Epithelial cell of esophagus (primary cell): ENCODE measurements at regions not wholly inside any gene's neighbourhood (a gene's known extent, or its start where the extent isn't known, plus 50 kb on each side); places are given as distances from the start of the nearest gene placed in this dataset.

Experiments used
- DNase-seq: peaks from one replicate; pipeline ENCODE4 v3.0.0; 2010; ENCODE audit warnings: low read depth
- H3K4me3 ChIP-seq: 2 replicates; pipeline ENCODE4 v1.5.1; 2011; ENCODE audit warnings: mild to moderate bottlenecking, low read length, control low read depth
- CTCF ChIP-seq: IDR thresholded peaks from 2 replicates; pipeline ENCODE4 v1.5.1; 2011; ENCODE audit warnings: low read depth, mild to moderate bottlenecking, low read length, control low read depth, inconsistent platforms; ENCODE audit not compliant: insufficient read depth; ENCODE audit errors: missing control alignments

GRCh38 chr15:95486224-95486623 lies 844.3 kb upstream of the NR2F2 start:
- no peak for TF ChIP-seq CTCF
- no peak overlapping the region for H3K4me3 ChIP-seq
- DNase-seq, result no peak

DNA sequence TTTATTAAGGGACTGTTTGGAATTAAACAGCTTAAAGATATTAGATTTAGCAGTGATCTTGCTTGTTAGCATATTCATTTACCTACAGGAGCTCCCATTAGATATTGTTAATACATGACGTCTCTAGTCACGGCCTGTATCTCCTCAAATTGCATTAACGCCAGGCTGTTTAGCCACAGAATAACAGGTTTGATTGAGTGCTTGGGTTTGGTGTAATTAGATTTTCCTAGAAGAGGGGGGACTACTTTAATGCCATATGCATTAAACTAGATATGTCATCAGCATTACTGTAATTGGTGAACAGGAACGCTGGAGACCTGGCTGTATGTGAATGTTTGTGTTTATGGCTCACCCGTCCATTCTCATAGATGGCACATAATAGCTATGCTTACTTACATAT lies 841.4 kb upstream of the NR2F2 start:
- no peak for DNase-seq
- no peak for TF ChIP-seq CTCF
- no peak overlapping the region for H3K4me3 ChIP-seq

- TF ChIP-seq CTCF, result no peak
- peak; percentile 52 for DNase-seq
- no peak overlapping the region for H3K4me3 ChIP-seq
These were observed 838.0 kb upstream of the NR2F2 start for GRCh38 chr15:95492388-95493070.

DNA sequence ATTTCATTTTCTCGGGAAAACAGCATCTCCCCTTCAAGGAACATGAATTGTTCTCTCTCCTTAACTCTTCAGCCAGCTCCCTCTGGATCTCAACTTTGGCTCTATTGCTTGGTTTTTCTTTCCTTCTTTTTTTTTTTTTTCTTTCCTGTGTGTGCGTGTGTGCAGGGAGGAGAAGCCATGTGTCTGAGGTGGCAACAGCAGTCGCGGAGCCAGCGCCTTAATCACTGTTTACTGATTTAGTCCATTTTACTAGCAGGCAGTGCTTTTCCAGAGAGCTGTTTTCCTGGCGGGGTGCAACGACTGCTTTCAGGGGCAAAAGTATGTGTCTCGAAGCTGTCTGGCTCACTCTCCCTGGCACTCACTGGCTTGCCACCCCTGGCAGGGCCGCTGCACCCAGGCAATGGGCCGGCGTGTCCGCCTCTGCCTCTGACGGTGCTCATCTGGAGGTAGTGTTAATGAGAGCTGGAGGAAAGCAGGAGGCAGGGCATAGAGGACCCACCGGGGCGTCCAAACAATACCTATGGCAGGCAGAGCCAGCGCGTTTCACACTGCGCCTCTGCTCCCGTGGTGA lies 835.4 kb upstream of the NR2F2 start:
- no peak for TF ChIP-seq CTCF
- H3K4me3 ChIP-seq, result no peak overlapping the region
- peak; percentile 1 for DNase-seq

- TF ChIP-seq CTCF, result no peak
- H3K4me3 ChIP-seq, result no peak overlapping the region
- no peak for DNase-seq
These were observed 832.9 kb upstream of the NR2F2 start for GRCh38 chr15:95497634-95498033.

DNA sequence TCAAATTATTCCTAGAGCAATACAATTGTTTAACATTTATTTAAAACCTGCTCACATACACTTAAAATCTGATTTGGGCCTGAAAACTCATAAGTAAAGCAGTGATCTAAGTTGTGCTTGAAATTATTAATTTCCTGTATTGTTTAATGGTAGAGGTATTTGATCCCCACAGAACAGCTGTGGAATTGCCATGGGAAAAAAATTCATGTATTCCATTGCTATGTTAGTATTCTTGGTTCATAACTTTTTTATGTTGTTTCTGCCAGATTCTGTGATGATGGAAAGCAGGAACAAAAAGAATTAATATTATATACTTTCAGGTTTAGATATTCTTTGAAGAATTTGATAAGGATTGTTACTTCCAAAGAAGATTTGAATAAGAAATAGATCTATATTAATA lies 831.5 kb upstream of the NR2F2 start:
- no peak for TF ChIP-seq CTCF
- no peak for DNase-seq
- no peak overlapping the region for H3K4me3 ChIP-seq

GRCh38 chr15:95499397-95499796 lies 831.1 kb upstream of the NR2F2 start:
- no peak for DNase-seq
- H3K4me3 ChIP-seq, result no peak overlapping the region

More at GRCh38 chr15:95499397-95499796, 831.1 kb upstream of the NR2F2 start:
- TF ChIP-seq CTCF, result no peak
